ENCODE measurements at regions not wholly inside any gene's neighbourhood (a gene's known extent, or its start where the extent isn't known, plus 50 kb on each side); places are given as distances from the start of the nearest gene placed in this dataset.

GRCh38 chr4:180098586-180098985, 2144.6 kb upstream of the TENM3 start:
- TF ChIP-seq GZF1 (CRISPR knock-in tag; IDR thresholded peaks at IDR 0.05), result no peak
- no peak for TF ChIP-seq ZNF121 (CRISPR knock-in tag; IDR thresholded peaks at IDR 0.05)
- no peak for TF ChIP-seq ZBTB40 (IDR thresholded peaks at IDR 0.05)
- TF ChIP-seq ZBTB40 (CRISPR knock-in tag; IDR thresholded peaks at IDR 0.05), result no peak
- no peak for TF ChIP-seq ZHX2 (IDR thresholded peaks at IDR 0.05; ENCODE audit: low read depth)
- TF ChIP-seq ZHX2 (CRISPR knock-in tag; IDR thresholded peaks at IDR 0.05; ENCODE audit: borderline replicate concordance), result no peak
- no peak for TF ChIP-seq TCF7L2 (IDR thresholded peaks at IDR 0.05; ENCODE audit: low read depth, low read length)
- no peak for TF ChIP-seq ZNF232 (CRISPR knock-in tag; IDR thresholded peaks at IDR 0.05; ENCODE audit: borderline replicate concordance)
- no peak for TF ChIP-seq ZNF747 (CRISPR knock-in tag; IDR thresholded peaks at IDR 0.05; ENCODE audit: borderline replicate concordance)
- TF ChIP-seq SP5 (CRISPR knock-in tag; IDR thresholded peaks at IDR 0.05; ENCODE audit: borderline replicate concordance, low read depth), result no peak

All from HepG2 (cell line).